ENCODE measurements at regions not wholly inside any gene's neighbourhood (a gene's known extent, or its start where the extent isn't known, plus 50 kb on each side); places are given as distances from the start of the nearest gene placed in this dataset.

DNA sequence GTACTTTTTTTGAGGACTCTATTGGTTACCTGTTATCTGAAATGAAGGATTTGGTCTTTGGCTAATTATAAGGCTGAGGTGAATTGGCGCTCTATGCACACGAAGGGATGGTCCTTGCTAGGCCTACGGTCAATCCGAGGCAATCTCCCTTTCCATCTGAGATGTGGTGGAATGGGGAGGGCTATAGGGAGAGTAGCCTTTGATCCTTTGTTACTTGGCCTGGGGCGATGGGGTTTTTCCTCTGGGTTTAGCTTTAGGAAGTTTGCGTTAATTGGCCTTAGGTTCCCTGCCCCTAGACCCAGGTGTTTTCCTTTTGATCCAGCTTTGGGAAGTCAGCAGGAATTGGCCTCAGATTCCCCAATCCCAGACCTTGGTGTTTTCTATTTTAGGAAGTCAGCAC is 102.1 kb upstream of the C9orf72 start:
- no peak overlapping the region for H3K27ac Mint-ChIP-seq
- peaks cover 0 to 5% of the 10 kb centered on the region in 2 donors for H3K9me3 Mint-ChIP-seq
- H3K4me3 Mint-ChIP-seq: no peak overlapping the region
- intact Hi-C loops (cut with micrococcal nuclease): loop anchor here (10.0 kb wide), 1 partner anchor 61 kb away; no protein-coding TSS in a partner anchor
- Histone ChIP-seq H3K36me3 (ENCODE audit: control insufficient read depth, insufficient read depth, low read length) (no peaks in the 10 kb centered on the region), H3K27ac (ENCODE audit: low read length) (no peak overlapping the region), H3K4me3 (ENCODE audit: low read length) (no peak overlapping the region), H3K9me3 (ENCODE audit: control insufficient read depth, insufficient read depth, low read length) (no peaks in the 10 kb centered on the region), H3K4me1 (ENCODE audit: control insufficient read depth, insufficient read depth, low read length) (peaks cover 14% of the 10 kb centered on the region), H3K27me3 (ENCODE audit: control insufficient read depth, insufficient read depth, low read length) (no peaks in the 10 kb centered on the region)
- TF ChIP-seq, protein P1, sequence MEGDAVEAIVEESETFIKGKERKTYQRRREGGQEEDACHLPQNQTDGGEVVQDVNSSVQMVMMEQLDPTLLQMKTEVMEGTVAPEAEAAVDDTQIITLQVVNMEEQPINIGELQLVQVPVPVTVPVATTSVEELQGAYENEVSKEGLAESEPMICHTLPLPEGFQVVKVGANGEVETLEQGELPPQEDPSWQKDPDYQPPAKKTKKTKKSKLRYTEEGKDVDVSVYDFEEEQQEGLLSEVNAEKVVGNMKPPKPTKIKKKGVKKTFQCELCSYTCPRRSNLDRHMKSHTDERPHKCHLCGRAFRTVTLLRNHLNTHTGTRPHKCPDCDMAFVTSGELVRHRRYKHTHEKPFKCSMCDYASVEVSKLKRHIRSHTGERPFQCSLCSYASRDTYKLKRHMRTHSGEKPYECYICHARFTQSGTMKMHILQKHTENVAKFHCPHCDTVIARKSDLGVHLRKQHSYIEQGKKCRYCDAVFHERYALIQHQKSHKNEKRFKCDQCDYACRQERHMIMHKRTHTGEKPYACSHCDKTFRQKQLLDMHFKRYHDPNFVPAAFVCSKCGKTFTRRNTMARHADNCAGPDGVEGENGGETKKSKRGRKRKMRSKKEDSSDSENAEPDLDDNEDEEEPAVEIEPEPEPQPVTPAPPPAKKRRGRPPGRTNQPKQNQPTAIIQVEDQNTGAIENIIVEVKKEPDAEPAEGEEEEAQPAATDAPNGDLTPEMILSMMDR (IDR thresholded peaks at IDR 0.05): no peak
- peaks cover 0 to 5% of the 10 kb centered on the region in 2 donors for H3K4me1 Mint-ChIP-seq
- no peaks in the 10 kb centered on the region for H3K36me3 Mint-ChIP-seq
- 90% methylated on average over 6 of the region's 6 CpGs for WGBS (ENCODE audit: insufficient coverage)
- ATAC-seq (no peak), DNase-seq (no peak)
- H3K27me3 Mint-ChIP-seq (ENCODE audit: low read depth in 2 of 2): peaks cover 0 to 3% of the 10 kb centered on the region in 2 donors

- 79% methylated on average over 2 of the region's 2 CpGs for WGBS (ENCODE audit: insufficient coverage)
- peaks cover 0 to 5% of the 10 kb centered on the region in 2 donors for H3K4me1 Mint-ChIP-seq
- Histone ChIP-seq H3K9me3 (ENCODE audit: control insufficient read depth, insufficient read depth, low read length) (no peaks in the 10 kb centered on the region), H3K27ac (ENCODE audit: low read length) (no peak overlapping the region), H3K4me1 (ENCODE audit: control insufficient read depth, insufficient read depth, low read length) (peaks cover 14% of the 10 kb centered on the region), H3K4me3 (ENCODE audit: low read length) (no peak overlapping the region), H3K27me3 (ENCODE audit: control insufficient read depth, insufficient read depth, low read length) (no peaks in the 10 kb centered on the region), H3K36me3 (ENCODE audit: control insufficient read depth, insufficient read depth, low read length) (no peaks in the 10 kb centered on the region)
- H3K36me3 Mint-ChIP-seq: no peaks in the 10 kb centered on the region
- TF ChIP-seq, protein P1 (IDR thresholded peaks at IDR 0.05): no peak
- no peak overlapping the region for H3K27ac Mint-ChIP-seq
- H3K27me3 Mint-ChIP-seq (ENCODE audit: low read depth in 2 of 2): peaks cover 0 to 3% of the 10 kb centered on the region in 2 donors
- intact Hi-C loops (cut with micrococcal nuclease): loop anchor here (10.0 kb wide), 1 partner anchor 62 kb away; no protein-coding TSS in a partner anchor
- DNase-seq (no peak), ATAC-seq (no peak)
- no peak overlapping the region for H3K4me3 Mint-ChIP-seq
- H3K9me3 Mint-ChIP-seq: peaks cover 0 to 5% of the 10 kb centered on the region in 2 donors
Measured at GRCh38 chr9:27676827-27677226, 103.5 kb upstream of the C9orf72 start.

- intact Hi-C loops (cut with micrococcal nuclease): loop anchor here (10.0 kb wide), 1 partner anchor 65 kb away; no protein-coding TSS in a partner anchor
- ATAC-seq: no peak
- Histone ChIP-seq H3K27me3 (ENCODE audit: control insufficient read depth, insufficient read depth, low read length) (no peaks in the 10 kb centered on the region), H3K4me3 (ENCODE audit: low read length) (no peak overlapping the region), H3K9me3 (ENCODE audit: control insufficient read depth, insufficient read depth, low read length) (no peaks in the 10 kb centered on the region), H3K4me1 (ENCODE audit: control insufficient read depth, insufficient read depth, low read length) (peaks cover 14% of the 10 kb centered on the region), H3K27ac (ENCODE audit: low read length) (no peak overlapping the region), H3K36me3 (ENCODE audit: control insufficient read depth, insufficient read depth, low read length) (no peaks in the 10 kb centered on the region)
- H3K27me3 Mint-ChIP-seq (ENCODE audit: low read depth in 2 of 2): no peaks in the 10 kb centered on the region
- peaks cover 0 to 3% of the 10 kb centered on the region in 2 donors for H3K9me3 Mint-ChIP-seq
- TF ChIP-seq, protein P1 (IDR thresholded peaks at IDR 0.05): no peak
- H3K4me1 Mint-ChIP-seq: peaks cover 0 to 5% of the 10 kb centered on the region in 2 donors
- H3K27ac Mint-ChIP-seq: no peak overlapping the region
- no peaks in the 10 kb centered on the region for H3K36me3 Mint-ChIP-seq
- 80% methylated on average over 2 of the region's 2 CpGs for WGBS (ENCODE audit: insufficient coverage)
- H3K4me3 Mint-ChIP-seq: no peak overlapping the region
- DNase-seq: no peak
Measured at GRCh38 chr9:27679338-27679737, 106.1 kb upstream of the C9orf72 start.

- H3K36me3 Mint-ChIP-seq: no peaks in the 10 kb centered on the region
- no peak for ATAC-seq
Measured at GRCh38 chr9:27683181-27683580, 109.9 kb upstream of the C9orf72 start.

More at GRCh38 chr9:27683181-27683580, 109.9 kb upstream of the C9orf72 start:
- Histone ChIP-seq H3K27me3 (ENCODE audit: control insufficient read depth, insufficient read depth, low read length) (no peaks in the 10 kb centered on the region), H3K9me3 (ENCODE audit: control insufficient read depth, insufficient read depth, low read length) (no peaks in the 10 kb centered on the region), H3K36me3 (ENCODE audit: control insufficient read depth, insufficient read depth, low read length) (no peaks in the 10 kb centered on the region), H3K4me1 (ENCODE audit: control insufficient read depth, insufficient read depth, low read length) (no peaks in the 10 kb centered on the region), H3K4me3 (ENCODE audit: low read length) (no peak overlapping the region), H3K27ac (ENCODE audit: low read length) (no peak overlapping the region)
- H3K4me1 Mint-ChIP-seq: no peaks in the 10 kb centered on the region
- H3K4me3 Mint-ChIP-seq: no peak overlapping the region
- DNase-seq: no peak
- peaks cover 0 to 3% of the 10 kb centered on the region in 2 donors for H3K9me3 Mint-ChIP-seq
- intact Hi-C loops (cut with micrococcal nuclease): no loop called here
- no peaks in the 10 kb centered on the region for H3K27me3 Mint-ChIP-seq (ENCODE audit: low read depth in 2 of 2)
- TF ChIP-seq, protein P1 (IDR thresholded peaks at IDR 0.05): no peak
- 87% methylated on average over 6 of the region's 7 CpGs for WGBS (ENCODE audit: insufficient coverage)
- H3K27ac Mint-ChIP-seq: no peak overlapping the region
